GM12892 (cell line): ENCODE measurements at regions not wholly inside any gene's neighbourhood (a gene's known extent, or its start where the extent isn't known, plus 50 kb on each side); places are given as distances from the start of the nearest gene placed in this dataset.

Experiments used
- POLR2A ChIP-seq: IDR thresholded peaks from 2 replicates; pipeline ENCODE4 v1.6.1; 2011; ENCODE audit warnings: low read depth, low read length, control low read depth
- POLR2AphosphoS5 ChIP-seq: IDR thresholded peaks from 2 replicates; pipeline ENCODE4 v1.6.1; 2011; ENCODE audit warnings: low read depth, low read length, control low read depth

GRCh38 chr1:38431535-38432376, 385.2 kb upstream of the POU3F1 start:
- TF ChIP-seq POLR2AphosphoS5 = no peak
- no peak for TF ChIP-seq POLR2A
